HEK293T (cell line): ENCODE measurements at regions not wholly inside any gene's neighbourhood (a gene's known extent, or its start where the extent isn't known, plus 50 kb on each side); places are given as distances from the start of the nearest gene placed in this dataset.

Experiments used
- BHLHE40 ChIP-seq: fragments of 450-650 bp; IDR thresholded peaks from 2 replicates; pipeline ENCODE4 v1.6.1; 2016; ENCODE audit warnings: mild to moderate bottlenecking, moderate library complexity, borderline replicate concordance
- FOXK2 ChIP-seq: fragments of 450-650 bp; IDR thresholded peaks from 2 replicates; pipeline ENCODE4 v1.6.1; 2016; ENCODE audit warnings: mild to moderate bottlenecking

GRCh38 chr5:18299166-18299565 is 664.9 kb downstream of the TAF11L14 start:
- TF ChIP-seq BHLHE40 (no peak), FOXK2 (no peak)
